WTC11 (cell line): ENCODE measurements at regions not wholly inside any gene's neighbourhood (a gene's known extent, or its start where the extent isn't known, plus 50 kb on each side); places are given as distances from the start of the nearest gene placed in this dataset.

ENCODE experiments used
- ATAC-seq: fragments of 200-7000 bp; cut with Tn5 transposase; 2 replicates; pipeline ENCODE4 v1.10.0; 2021; ENCODE audit warnings: mild to moderate bottlenecking, moderate library complexity
- CTCF ChIA-PET: fragments of 300-600 bp; sonication (Branson Sonifier 250); formaldehyde crosslinking; loops from one replicate; lab custom pipeline; 2021; ENCODE audit warnings: antibody characterized with exemption; lab: Charles Lee
- POLR2A ChIA-PET: fragments of 350-600 bp; sonication (Branson Sonifier 250); formaldehyde crosslinking; loops from one replicate; lab custom pipeline; 2021; ENCODE audit warnings: antibody characterized with exemption; lab: Charles Lee
- DNase-seq: peaks from one replicate; pipeline ENCODE4 v3.0.0; 2021; ENCODE audit warnings: low spot score
- H3K27ac Mint-ChIP-seq: 2 replicates; pipeline ENCODE4 v1.8.0; 2021; ENCODE audit warnings: mixed read lengths
- H3K27me3 Mint-ChIP-seq: 2 replicates; pipeline ENCODE4 v1.8.0; 2021; ENCODE audit warnings: low read depth, mild to moderate bottlenecking, moderate library complexity, mixed read lengths
- H3K36me3 Mint-ChIP-seq: 2 replicates; pipeline ENCODE4 v1.8.0; 2021; ENCODE audit warnings: mixed read lengths
- H3K4me1 Mint-ChIP-seq: 2 replicates; pipeline ENCODE4 v1.8.0; 2022; ENCODE audit warnings: mixed read lengths
- H3K4me3 Mint-ChIP-seq: 2 replicates; pipeline ENCODE4 v1.8.0; 2021; ENCODE audit warnings: mild to moderate bottlenecking, moderate library complexity, mixed read lengths
- H3K9me3 Mint-ChIP-seq: 2 replicates; pipeline ENCODE4 v1.8.0; 2021; ENCODE audit warnings: mixed read lengths
- EMX1 ChIP-seq: fragments of 250-450 bp; sonication (Bioruptor Pico); IDR thresholded peaks from 2 replicates; pipeline ENCODE4 v1.8.0; 2021; ENCODE audit warnings: mild to moderate bottlenecking
- GABPB1 ChIP-seq: sonication (generic); formaldehyde crosslinking; IDR thresholded peaks from 2 replicates; pipeline ENCODE4 v1.8.1; 2023; ENCODE audit warnings: mild to moderate bottlenecking, missing genetic modification reagents
- GTF2I ChIP-seq: fragments of 250-450 bp; sonication (Bioruptor Pico); conservative IDR thresholded peaks from 2 replicates; pipeline ENCODE4 v1.4.0; 2021; ENCODE audit warnings: mild to moderate bottlenecking
- IRF1 ChIP-seq: sonication (generic); formaldehyde crosslinking; IDR thresholded peaks from 2 replicates; pipeline ENCODE4 v1.8.0; 2023; ENCODE audit warnings: missing genetic modification reagents
- IRF2 ChIP-seq: sonication (generic); formaldehyde crosslinking; IDR thresholded peaks from 2 replicates; pipeline ENCODE4 v1.8.0; 2022; ENCODE audit warnings: low read depth, missing genetic modification reagents, borderline replicate concordance
- MYBL2 ChIP-seq: sonication (generic); formaldehyde crosslinking; IDR thresholded peaks from 2 replicates; pipeline ENCODE4 v1.8.1; 2023; ENCODE audit warnings: mild to moderate bottlenecking, moderate library complexity, missing genetic modification reagents
- NFYB ChIP-seq: sonication (generic); formaldehyde crosslinking; conservative IDR thresholded peaks from 2 replicates; pipeline ENCODE4 v1.8.0; 2022; ENCODE audit warnings: low read depth, missing genetic modification reagents
- OVOL2 ChIP-seq: fragments of 250-450 bp; sonication (Bioruptor Pico); IDR thresholded peaks from 2 replicates; pipeline ENCODE4 v1.9.0; 2021; ENCODE audit warnings: mild to moderate bottlenecking, borderline replicate concordance
- SOX15 ChIP-seq: fragments of 250-450 bp; sonication (Bioruptor Pico); IDR thresholded peaks from 2 replicates; pipeline ENCODE4 v1.9.0; 2021; ENCODE audit warnings: mild to moderate bottlenecking
- SP1 ChIP-seq: sonication (generic); formaldehyde crosslinking; conservative IDR thresholded peaks from 2 replicates; pipeline ENCODE4 v1.8.1; 2022; ENCODE audit warnings: missing genetic modification reagents
- STAT6 ChIP-seq: sonication (generic); formaldehyde crosslinking; conservative IDR thresholded peaks from 2 replicates; pipeline ENCODE4 v1.8.1; 2023; ENCODE audit warnings: mild to moderate bottlenecking, low read depth, missing genetic modification reagents, moderate library complexity
- TEAD1 ChIP-seq: sonication (generic); formaldehyde crosslinking; IDR thresholded peaks from 2 replicates; pipeline ENCODE4 v1.8.0; 2022; ENCODE audit warnings: mild to moderate bottlenecking, missing genetic modification reagents
- ZBTB43 ChIP-seq: sonication (generic); formaldehyde crosslinking; IDR thresholded peaks from 2 replicates; pipeline ENCODE4 v1.8.1; 2023; ENCODE audit warnings: mild to moderate bottlenecking, missing genetic modification reagents
- ZNF219 ChIP-seq: sonication (generic); formaldehyde crosslinking; IDR thresholded peaks from 2 replicates; pipeline ENCODE4 v1.8.0; 2023; ENCODE audit warnings: missing genetic modification reagents, mild to moderate bottlenecking, borderline replicate concordance
- ZNF317 ChIP-seq: sonication (generic); formaldehyde crosslinking; IDR thresholded peaks from 2 replicates; pipeline ENCODE4 v1.8.1; 2023; ENCODE audit warnings: low read depth, mild to moderate bottlenecking, moderate library complexity, missing genetic modification reagents, borderline replicate concordance
- ZNF416 ChIP-seq: fragments of 250-450 bp; sonication (Bioruptor Pico); IDR thresholded peaks from 2 replicates; pipeline ENCODE4 v1.9.0; 2021; ENCODE audit warnings: mild to moderate bottlenecking, inconsistent platforms
- TF ChIP-seq, protein P1 (sequence below): sonication (generic); formaldehyde crosslinking; IDR thresholded peaks from 2 replicates; pipeline ENCODE4 v1.8.0; 2023; ENCODE audit warnings: missing genetic modification reagents, mild to moderate bottlenecking, borderline replicate concordance
- TF ChIP-seq, protein P2 (sequence below): sonication (generic); formaldehyde crosslinking; IDR thresholded peaks from 2 replicates; pipeline ENCODE4 v1.8.1; 2023; ENCODE audit warnings: mild to moderate bottlenecking, missing genetic modification reagents, moderate library complexity
- TF ChIP-seq, protein P3 (sequence below): sonication (generic); formaldehyde crosslinking; IDR thresholded peaks from 2 replicates; pipeline ENCODE4 v1.8.1; 2022; ENCODE audit warnings: low read depth, mild to moderate bottlenecking, moderate library complexity, missing genetic modification reagents, borderline replicate concordance

- Mint-ChIP-seq H3K4me3 (no peak overlapping the region), H3K4me1 (no peaks in the 10 kb centered on the region), H3K36me3 (no peaks in the 10 kb centered on the region), H3K9me3 (no peaks in the 10 kb centered on the region), H3K27ac (no peak overlapping the region), H3K27me3 (no peaks in the 10 kb centered on the region)
- TF ChIP-seq MYBL2 (CRISPR knock-in tag) = no peak
- no peak for TF ChIP-seq TEAD1
- no peak for TF ChIP-seq ZNF416 (CRISPR knock-in tag)
- no peak for TF ChIP-seq IRF2 (CRISPR knock-in tag)
- TF ChIP-seq, protein P1, sequence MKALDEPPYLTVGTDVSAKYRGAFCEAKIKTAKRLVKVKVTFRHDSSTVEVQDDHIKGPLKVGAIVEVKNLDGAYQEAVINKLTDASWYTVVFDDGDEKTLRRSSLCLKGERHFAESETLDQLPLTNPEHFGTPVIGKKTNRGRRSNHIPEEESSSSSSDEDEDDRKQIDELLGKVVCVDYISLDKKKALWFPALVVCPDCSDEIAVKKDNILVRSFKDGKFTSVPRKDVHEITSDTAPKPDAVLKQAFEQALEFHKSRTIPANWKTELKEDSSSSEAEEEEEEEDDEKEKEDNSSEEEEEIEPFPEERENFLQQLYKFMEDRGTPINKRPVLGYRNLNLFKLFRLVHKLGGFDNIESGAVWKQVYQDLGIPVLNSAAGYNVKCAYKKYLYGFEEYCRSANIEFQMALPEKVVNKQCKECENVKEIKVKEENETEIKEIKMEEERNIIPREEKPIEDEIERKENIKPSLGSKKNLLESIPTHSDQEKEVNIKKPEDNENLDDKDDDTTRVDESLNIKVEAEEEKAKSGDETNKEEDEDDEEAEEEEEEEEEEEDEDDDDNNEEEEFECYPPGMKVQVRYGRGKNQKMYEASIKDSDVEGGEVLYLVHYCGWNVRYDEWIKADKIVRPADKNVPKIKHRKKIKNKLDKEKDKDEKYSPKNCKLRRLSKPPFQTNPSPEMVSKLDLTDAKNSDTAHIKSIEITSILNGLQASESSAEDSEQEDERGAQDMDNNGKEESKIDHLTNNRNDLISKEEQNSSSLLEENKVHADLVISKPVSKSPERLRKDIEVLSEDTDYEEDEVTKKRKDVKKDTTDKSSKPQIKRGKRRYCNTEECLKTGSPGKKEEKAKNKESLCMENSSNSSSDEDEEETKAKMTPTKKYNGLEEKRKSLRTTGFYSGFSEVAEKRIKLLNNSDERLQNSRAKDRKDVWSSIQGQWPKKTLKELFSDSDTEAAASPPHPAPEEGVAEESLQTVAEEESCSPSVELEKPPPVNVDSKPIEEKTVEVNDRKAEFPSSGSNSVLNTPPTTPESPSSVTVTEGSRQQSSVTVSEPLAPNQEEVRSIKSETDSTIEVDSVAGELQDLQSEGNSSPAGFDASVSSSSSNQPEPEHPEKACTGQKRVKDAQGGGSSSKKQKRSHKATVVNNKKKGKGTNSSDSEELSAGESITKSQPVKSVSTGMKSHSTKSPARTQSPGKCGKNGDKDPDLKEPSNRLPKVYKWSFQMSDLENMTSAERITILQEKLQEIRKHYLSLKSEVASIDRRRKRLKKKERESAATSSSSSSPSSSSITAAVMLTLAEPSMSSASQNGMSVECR (CRISPR knock-in tag) = no peak
- TF ChIP-seq, protein P2, sequence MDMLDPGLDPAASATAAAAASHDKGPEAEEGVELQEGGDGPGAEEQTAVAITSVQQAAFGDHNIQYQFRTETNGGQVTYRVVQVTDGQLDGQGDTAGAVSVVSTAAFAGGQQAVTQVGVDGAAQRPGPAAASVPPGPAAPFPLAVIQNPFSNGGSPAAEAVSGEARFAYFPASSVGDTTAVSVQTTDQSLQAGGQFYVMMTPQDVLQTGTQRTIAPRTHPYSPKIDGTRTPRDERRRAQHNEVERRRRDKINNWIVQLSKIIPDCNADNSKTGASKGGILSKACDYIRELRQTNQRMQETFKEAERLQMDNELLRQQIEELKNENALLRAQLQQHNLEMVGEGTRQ (CRISPR knock-in tag) = no peak
- no peak for TF ChIP-seq STAT6
- no peak for TF ChIP-seq EMX1 (CRISPR knock-in tag)
- TF ChIP-seq NFYB (CRISPR knock-in tag) = no peak
- TF ChIP-seq OVOL2 (CRISPR knock-in tag) = no peak
- no peak for DNase-seq
- no peak for ATAC-seq
- ChIA-PET CTCF (interaction anchor here (1.0 to 4.7 kb wide), 9 partner anchors 17 to 349 kb away, joined by 4 to 35 read pairs (median 6); no protein-coding TSS in a partner anchor), POLR2A (no interaction called here)
Measured at GRCh38 chr2:71800851-71801250, 346.8 kb downstream of the CYP26B1 start.

DNA sequence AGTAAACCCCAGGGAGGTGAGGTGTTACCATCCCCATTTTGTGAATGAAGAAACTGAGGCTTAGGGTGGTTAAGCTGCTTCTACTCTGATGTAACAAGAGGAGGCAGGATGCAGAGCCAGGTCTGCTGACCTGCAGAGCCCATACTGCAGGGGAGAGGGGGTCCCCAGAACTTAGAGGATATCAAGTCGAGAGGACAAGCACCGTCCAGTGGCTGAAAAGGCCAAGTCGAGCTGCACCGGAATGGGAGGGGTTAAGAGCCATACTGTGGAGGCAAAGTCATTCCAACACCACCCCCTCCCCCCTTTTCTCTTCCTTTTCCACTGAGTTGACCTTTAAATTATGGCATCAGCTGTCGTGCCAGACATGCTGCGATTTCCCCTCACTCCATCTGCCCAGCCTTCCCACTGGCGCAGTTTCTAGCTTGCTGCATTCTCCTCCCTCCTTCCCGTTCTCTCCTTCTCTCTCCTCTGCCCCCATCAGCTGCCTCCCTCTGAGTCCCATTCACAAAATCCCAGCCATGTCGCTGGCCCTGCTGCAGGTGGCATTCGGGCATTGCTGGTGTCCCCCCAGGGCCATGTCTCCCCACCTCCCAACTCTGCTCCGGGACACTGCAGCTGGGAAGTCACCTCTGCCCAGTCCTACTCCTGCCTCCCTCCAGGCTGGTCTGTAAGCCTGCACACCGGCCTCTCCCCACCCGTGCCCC lies 346.9 kb downstream of the DYSF start:
- DNase-seq (no peak), ATAC-seq (no peak)
- ChIA-PET CTCF (interaction anchor here (1.5 to 6.2 kb wide), 3 partner anchors 251 to 350 kb away, joined by 5 to 27 read pairs (median 6); no protein-coding TSS in a partner anchor), POLR2A (no interaction called here)
- no peak for TF ChIP-seq GTF2I
- TF ChIP-seq ZBTB43 = no peak
- no peak for TF ChIP-seq ZNF317
- no peak for TF ChIP-seq SOX15
- no peak for TF ChIP-seq GABPB1
- TF ChIP-seq ZNF416 (CRISPR knock-in tag) = no peak
- TF ChIP-seq, protein P3, sequence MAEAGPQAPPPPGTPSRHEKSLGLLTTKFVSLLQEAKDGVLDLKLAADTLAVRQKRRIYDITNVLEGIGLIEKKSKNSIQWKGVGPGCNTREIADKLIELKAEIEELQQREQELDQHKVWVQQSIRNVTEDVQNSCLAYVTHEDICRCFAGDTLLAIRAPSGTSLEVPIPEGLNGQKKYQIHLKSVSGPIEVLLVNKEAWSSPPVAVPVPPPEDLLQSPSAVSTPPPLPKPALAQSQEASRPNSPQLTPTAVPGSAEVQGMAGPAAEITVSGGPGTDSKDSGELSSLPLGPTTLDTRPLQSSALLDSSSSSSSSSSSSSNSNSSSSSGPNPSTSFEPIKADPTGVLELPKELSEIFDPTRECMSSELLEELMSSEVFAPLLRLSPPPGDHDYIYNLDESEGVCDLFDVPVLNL (CRISPR knock-in tag) = no peak
- TF ChIP-seq IRF1 (CRISPR knock-in tag) = no peak
- no peak for TF ChIP-seq SP1 (CRISPR knock-in tag)
- no peak for TF ChIP-seq ZNF219 (CRISPR knock-in tag)
- TF ChIP-seq TEAD1 = no peak
- Mint-ChIP-seq H3K27ac (no peak overlapping the region), H3K4me3 (no peak overlapping the region), H3K9me3 (no peaks in the 10 kb centered on the region), H3K27me3 (no peaks in the 10 kb centered on the region), H3K4me1 (no peaks in the 10 kb centered on the region), H3K36me3 (no peaks in the 10 kb centered on the region)
